ENCODE measurements at regions not wholly inside any gene's neighbourhood (a gene's known extent, or its start where the extent isn't known, plus 50 kb on each side); places are given as distances from the start of the nearest gene placed in this dataset.

- intact Hi-C loops (cut with micrococcal nuclease): no loop called here
- Mint-ChIP-seq H3K36me3 (ENCODE audit: low read depth) (no peaks in the 10 kb centered on the region), H3K9me3 (peaks cover 2% of the 10 kb centered on the region), H3K27me3 (no peaks in the 10 kb centered on the region), H3K27ac (no peak overlapping the region), H3K4me3 (no peak overlapping the region), H3K4me1 (ENCODE audit: low read depth) (no peaks in the 10 kb centered on the region)
- CTCF ChIA-PET: no interaction called here
- POLR2A ChIA-PET: no interaction called here
- TF ChIP-seq CTCF (IDR thresholded peaks at IDR 0.05): no peak
- ATAC-seq (no peak), DNase-seq (no peak)
Observed at GRCh38 chr5:174271316-174271715, 225.8 kb downstream of the NSG2 start.

- no peaks in the 10 kb centered on the region for H3K4me1 Mint-ChIP-seq (ENCODE audit: low read depth)
- DNase-seq (no peak), ATAC-seq (no peak)
- no peaks in the 10 kb centered on the region for H3K36me3 Mint-ChIP-seq (ENCODE audit: low read depth)
- no peak overlapping the region for H3K4me3 Mint-ChIP-seq
- TF ChIP-seq CTCF (IDR thresholded peaks at IDR 0.05): no peak
- intact Hi-C loops (cut with micrococcal nuclease): no loop called here
- H3K27ac Mint-ChIP-seq: no peak overlapping the region
- ChIA-PET POLR2A (no interaction called here), CTCF (no interaction called here)
- no peaks in the 10 kb centered on the region for H3K27me3 Mint-ChIP-seq
- H3K9me3 Mint-ChIP-seq: peaks cover 2% of the 10 kb centered on the region
Observed at GRCh38 chr5:174272671-174273070, 227.2 kb downstream of the NSG2 start.

GRCh38 chr5:174273325-174273724, 227.8 kb downstream of the NSG2 start:
- peaks cover 2% of the 10 kb centered on the region for H3K9me3 Mint-ChIP-seq
- H3K27ac Mint-ChIP-seq: no peak overlapping the region
- no peak overlapping the region for H3K4me3 Mint-ChIP-seq
- intact Hi-C loops (cut with micrococcal nuclease): no loop called here
- no peak for DNase-seq
- no peaks in the 10 kb centered on the region for H3K36me3 Mint-ChIP-seq (ENCODE audit: low read depth)
- H3K27me3 Mint-ChIP-seq: no peaks in the 10 kb centered on the region
- CTCF ChIA-PET: no interaction called here
- POLR2A ChIA-PET: no interaction called here
- no peak for TF ChIP-seq CTCF (IDR thresholded peaks at IDR 0.05)
- H3K4me1 Mint-ChIP-seq (ENCODE audit: low read depth): no peaks in the 10 kb centered on the region
- ATAC-seq: no peak

GRCh38 chr5:174275959-174276358, 230.5 kb downstream of the NSG2 start:
- no peak for TF ChIP-seq CTCF (IDR thresholded peaks at IDR 0.05)
- CTCF ChIA-PET: no interaction called here
- ATAC-seq (no peak), DNase-seq (no peak)
- Mint-ChIP-seq H3K4me3 (no peak overlapping the region), H3K9me3 (peaks cover 2% of the 10 kb centered on the region), H3K4me1 (ENCODE audit: low read depth) (no peaks in the 10 kb centered on the region), H3K27me3 (no peaks in the 10 kb centered on the region), H3K27ac (no peak overlapping the region), H3K36me3 (ENCODE audit: low read depth) (no peaks in the 10 kb centered on the region)
- POLR2A ChIA-PET: no interaction called here
- intact Hi-C loops (cut with micrococcal nuclease): no loop called here

- TF ChIP-seq CTCF (IDR thresholded peaks at IDR 0.05): no peak
- no peak for ATAC-seq
- ChIA-PET CTCF (interaction anchor here (1.5 kb wide), 1 partner anchor 31 kb away, joined by 3 read pairs; no protein-coding TSS in a partner anchor), POLR2A (no interaction called here)
- Mint-ChIP-seq H3K4me1 (ENCODE audit: low read depth) (no peaks in the 10 kb centered on the region), H3K9me3 (no peaks in the 10 kb centered on the region), H3K36me3 (ENCODE audit: low read depth) (no peaks in the 10 kb centered on the region), H3K4me3 (no peak overlapping the region), H3K27me3 (peaks cover 9% of the 10 kb centered on the region), H3K27ac (no peak overlapping the region)
- DNase-seq: no peak
- intact Hi-C loops (cut with micrococcal nuclease): no loop called here
Observed at GRCh38 chr5:174281089-174281760, 235.7 kb downstream of the NSG2 start.

Measured in activated CD8-positive, alpha-beta T cell treated with anti-CD3 and anti-CD28 coated beads for 36 hours (primary cell).